ENCODE measurements at regions not wholly inside any gene's neighbourhood (a gene's known extent, or its start where the extent isn't known, plus 50 kb on each side); places are given as distances from the start of the nearest gene placed in this dataset.

GRCh38 chrX:125005863-125006262, 313.8 kb upstream of the TEX13C start:
- Histone ChIP-seq H3K36me3 (ENCODE audit: control insufficient read depth, insufficient read depth, low read length) (no peaks in the 10 kb centered on the region), H3K27me3 (ENCODE audit: control insufficient read depth, insufficient read depth, low read length) (no peaks in the 10 kb centered on the region), H3K4me3 (ENCODE audit: low read length) (no peak overlapping the region), H3K9me3 (replicated peaks; ENCODE audit: control insufficient read depth, low read depth, low read length) (no peaks in the 10 kb centered on the region), H3K4me1 (ENCODE audit: control insufficient read depth, insufficient read depth, low read length) (no peaks in the 10 kb centered on the region), H3K27ac (ENCODE audit: low read length) (no peak overlapping the region)
- 42% methylated on average over 4 of the region's 4 CpGs for WGBS (ENCODE audit: insufficient coverage)
- no peak for DNase-seq

DNA sequence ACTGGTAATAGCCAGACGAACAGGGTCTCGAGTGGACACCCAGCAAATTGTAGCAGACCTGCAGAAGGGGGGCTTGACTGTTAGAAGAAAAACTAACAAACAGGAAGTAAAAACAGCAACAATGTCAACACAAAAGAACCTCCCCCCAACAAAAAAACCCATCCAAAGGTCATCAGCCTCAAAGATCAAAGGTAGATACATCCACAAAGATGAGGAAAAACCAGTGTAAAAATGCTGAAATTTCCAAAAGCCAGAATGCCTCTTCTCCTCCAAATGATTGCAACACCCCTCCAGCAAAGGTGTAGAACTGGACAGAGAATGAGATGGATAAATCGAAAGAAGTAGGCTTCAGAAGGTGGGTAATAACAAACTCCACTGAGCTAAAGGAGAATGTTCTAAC, 313.0 kb upstream of the TEX13C start:
- H3K9me3 ChIP-seq (replicated peaks; ENCODE audit: control insufficient read depth, low read depth, low read length), result no peaks in the 10 kb centered on the region
- no peaks in the 10 kb centered on the region for H3K27me3 ChIP-seq (ENCODE audit: control insufficient read depth, insufficient read depth, low read length)
- DNase-seq, result no peak
- no CpG with 5 or more reads among the region's 3 CpGs for WGBS (ENCODE audit: insufficient coverage)
- H3K4me1 ChIP-seq (ENCODE audit: control insufficient read depth, insufficient read depth, low read length), result no peaks in the 10 kb centered on the region
- H3K36me3 ChIP-seq (ENCODE audit: control insufficient read depth, insufficient read depth, low read length), result no peaks in the 10 kb centered on the region
- H3K27ac ChIP-seq (ENCODE audit: low read length), result no peak overlapping the region
- no peak overlapping the region for H3K4me3 ChIP-seq (ENCODE audit: low read length)

DNA sequence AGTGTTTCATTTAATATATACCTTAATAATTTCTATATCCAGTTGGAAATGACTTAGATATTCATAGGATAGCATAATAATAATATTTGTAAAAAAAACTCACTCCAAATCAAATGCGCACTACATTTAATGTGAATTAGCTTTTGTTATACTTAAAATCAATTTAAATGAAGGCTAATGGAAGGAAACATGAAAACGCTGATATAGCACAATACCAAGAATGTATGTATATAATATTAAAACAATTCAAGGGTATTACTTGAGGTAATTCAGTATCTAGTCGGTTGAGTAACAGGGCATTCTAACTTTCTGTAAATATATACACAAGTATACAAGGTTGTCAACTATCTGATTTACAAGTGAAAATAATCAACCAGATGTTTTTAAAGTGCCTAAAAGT, 307.1 kb upstream of the TEX13C start:
- Histone ChIP-seq H3K27ac (ENCODE audit: low read length) (no peak overlapping the region), H3K4me1 (ENCODE audit: control insufficient read depth, insufficient read depth, low read length) (no peaks in the 10 kb centered on the region), H3K9me3 (replicated peaks; ENCODE audit: control insufficient read depth, low read depth, low read length) (no peaks in the 10 kb centered on the region), H3K4me3 (ENCODE audit: low read length) (no peak overlapping the region), H3K36me3 (ENCODE audit: control insufficient read depth, insufficient read depth, low read length) (no peaks in the 10 kb centered on the region), H3K27me3 (ENCODE audit: control insufficient read depth, insufficient read depth, low read length) (no peaks in the 10 kb centered on the region)
- no peak for DNase-seq
- WGBS (ENCODE audit: insufficient coverage), result no CpG with 5 or more reads among the region's 3 CpGs

DNA sequence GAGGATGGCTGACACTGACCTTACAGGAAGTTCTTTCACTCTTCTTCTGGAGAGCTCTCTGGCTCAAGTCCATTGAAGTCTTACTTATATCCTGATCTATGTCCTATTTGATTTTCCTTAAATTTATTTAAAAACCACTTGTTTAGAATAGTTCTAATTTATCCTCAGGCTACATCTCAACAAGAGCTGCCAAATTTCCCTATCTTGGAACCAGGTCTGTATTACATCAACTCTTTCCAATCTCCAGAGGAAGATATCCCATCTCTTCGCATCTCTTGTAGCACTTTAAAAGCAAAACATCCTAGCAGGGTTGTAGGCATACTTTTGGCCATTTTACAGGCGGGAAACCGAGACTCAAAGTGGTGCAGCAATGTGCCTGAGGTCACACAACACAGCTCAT, 290.5 kb upstream of the TEX13C start:
- no peak overlapping the region for H3K27ac ChIP-seq (ENCODE audit: low read length)
- no peak overlapping the region for H3K4me3 ChIP-seq (ENCODE audit: low read length)
- H3K36me3 ChIP-seq (ENCODE audit: control insufficient read depth, insufficient read depth, low read length), result no peaks in the 10 kb centered on the region
- H3K4me1 ChIP-seq (ENCODE audit: control insufficient read depth, insufficient read depth, low read length), result no peaks in the 10 kb centered on the region
- WGBS (ENCODE audit: insufficient coverage), result 46% methylated on average over 3 of the region's 3 CpGs
- no peaks in the 10 kb centered on the region for H3K9me3 ChIP-seq (replicated peaks; ENCODE audit: control insufficient read depth, low read depth, low read length)
- H3K27me3 ChIP-seq (ENCODE audit: control insufficient read depth, insufficient read depth, low read length), result no peaks in the 10 kb centered on the region
- DNase-seq, result peak; percentile 50
